Skeletal muscle satellite cell (primary cell): ENCODE measurements at regions not wholly inside any gene's neighbourhood (a gene's known extent, or its start where the extent isn't known, plus 50 kb on each side); places are given as distances from the start of the nearest gene placed in this dataset.

Source experiments
- H3K27me3 ChIP-seq: 2 replicates; pipeline ENCODE4 v1.7.0; 2013; ENCODE audit warnings: low read length; ENCODE audit not compliant: control insufficient read depth, insufficient read depth
- H3K36me3 ChIP-seq: 2 replicates; pipeline ENCODE4 v1.7.0; 2013; ENCODE audit warnings: mild to moderate bottlenecking, control low read depth, low read length; ENCODE audit not compliant: insufficient read depth
- H3K4me1 ChIP-seq: 2 replicates; pipeline ENCODE4 v1.7.0; 2013; ENCODE audit warnings: low read length; ENCODE audit not compliant: control insufficient read depth, insufficient read depth
- H3K4me2 ChIP-seq: 2 replicates; pipeline ENCODE4 v1.7.0; 2013; ENCODE audit warnings: mild to moderate bottlenecking, low read length
- H3K4me3 ChIP-seq: 2 replicates; pipeline ENCODE4 v1.7.0; 2013; ENCODE audit warnings: low read length
- H3K9ac ChIP-seq: 2 replicates; pipeline ENCODE4 v1.7.0; 2013; ENCODE audit warnings: mild to moderate bottlenecking, low read depth, low read length, moderate library complexity
- H3K9me3 ChIP-seq: replicated peaks from 2 replicates; pipeline ENCODE4 v1.7.0; 2013; ENCODE audit warnings: mild to moderate bottlenecking, control low read depth, low read length

GRCh38 chr5:101846496-101846895 lies 449.6 kb downstream of the SLCO4C1 start:
- H3K4me3 ChIP-seq = no peak overlapping the region
- no peaks in the 10 kb centered on the region for H3K4me1 ChIP-seq
- H3K9ac ChIP-seq = no peak overlapping the region
- no peak overlapping the region for H3K4me2 ChIP-seq
- no peaks in the 10 kb centered on the region for H3K27me3 ChIP-seq
- no peaks in the 10 kb centered on the region for H3K9me3 ChIP-seq
- no peaks in the 10 kb centered on the region for H3K36me3 ChIP-seq

- Histone ChIP-seq H3K27me3 (no peaks in the 10 kb centered on the region), H3K36me3 (no peaks in the 10 kb centered on the region), H3K4me1 (no peaks in the 10 kb centered on the region), H3K9ac (no peak overlapping the region), H3K9me3 (no peaks in the 10 kb centered on the region), H3K4me2 (no peak overlapping the region), H3K4me3 (no peak overlapping the region)
These were observed 453.0 kb downstream of the SLCO4C1 start for GRCh38 chr5:101843055-101843454.

GRCh38 chr5:101838435-101838834 lies 457.6 kb downstream of the SLCO4C1 start:
- H3K4me2 ChIP-seq = no peak overlapping the region
- H3K4me1 ChIP-seq = no peaks in the 10 kb centered on the region
- no peaks in the 10 kb centered on the region for H3K36me3 ChIP-seq
- no peaks in the 10 kb centered on the region for H3K27me3 ChIP-seq
- no peaks in the 10 kb centered on the region for H3K9me3 ChIP-seq
- no peak overlapping the region for H3K9ac ChIP-seq
- no peak overlapping the region for H3K4me3 ChIP-seq

- H3K9ac ChIP-seq = no peak overlapping the region
- H3K4me2 ChIP-seq = no peak overlapping the region
- H3K36me3 ChIP-seq = no peaks in the 10 kb centered on the region
- H3K9me3 ChIP-seq = no peaks in the 10 kb centered on the region
- no peaks in the 10 kb centered on the region for H3K27me3 ChIP-seq
- H3K4me3 ChIP-seq = no peak overlapping the region
- no peaks in the 10 kb centered on the region for H3K4me1 ChIP-seq
These were observed 466.8 kb downstream of the SLCO4C1 start for GRCh38 chr5:101829255-101829654.

- Histone ChIP-seq H3K4me1 (no peaks in the 10 kb centered on the region), H3K4me3 (no peak overlapping the region), H3K4me2 (no peak overlapping the region), H3K9ac (no peak overlapping the region), H3K27me3 (no peaks in the 10 kb centered on the region), H3K9me3 (no peaks in the 10 kb centered on the region), H3K36me3 (no peaks in the 10 kb centered on the region)
These were observed 484.6 kb downstream of the SLCO4C1 start for GRCh38 chr5:101811466-101811865.

- H3K9me3 ChIP-seq = no peaks in the 10 kb centered on the region
- H3K36me3 ChIP-seq = no peaks in the 10 kb centered on the region
- no peaks in the 10 kb centered on the region for H3K27me3 ChIP-seq
- H3K4me2 ChIP-seq = no peak overlapping the region
- H3K4me1 ChIP-seq = no peaks in the 10 kb centered on the region
- H3K4me3 ChIP-seq = no peak overlapping the region
- H3K9ac ChIP-seq = no peak overlapping the region
These were observed 489.7 kb downstream of the SLCO4C1 start for GRCh38 chr5:101806410-101806809.

GRCh38 chr5:101796427-101796826 lies 499.7 kb downstream of the SLCO4C1 start:
- H3K4me3 ChIP-seq = no peak overlapping the region
- H3K27me3 ChIP-seq = no peaks in the 10 kb centered on the region
- H3K4me2 ChIP-seq = no peak overlapping the region
- H3K4me1 ChIP-seq = no peaks in the 10 kb centered on the region
- no peak overlapping the region for H3K9ac ChIP-seq
- H3K36me3 ChIP-seq = no peaks in the 10 kb centered on the region
- H3K9me3 ChIP-seq = no peaks in the 10 kb centered on the region

- no peaks in the 10 kb centered on the region for H3K4me1 ChIP-seq
- no peak overlapping the region for H3K4me2 ChIP-seq
- no peaks in the 10 kb centered on the region for H3K36me3 ChIP-seq
- H3K27me3 ChIP-seq = no peaks in the 10 kb centered on the region
- H3K9me3 ChIP-seq = no peaks in the 10 kb centered on the region
- no peak overlapping the region for H3K9ac ChIP-seq
- H3K4me3 ChIP-seq = no peak overlapping the region
These were observed 507.3 kb downstream of the SLCO4C1 start for GRCh38 chr5:101788797-101789196.

- Histone ChIP-seq H3K4me2 (no peak overlapping the region), H3K27me3 (no peaks in the 10 kb centered on the region), H3K4me3 (no peak overlapping the region), H3K36me3 (no peaks in the 10 kb centered on the region), H3K4me1 (no peaks in the 10 kb centered on the region), H3K9ac (no peak overlapping the region), H3K9me3 (no peaks in the 10 kb centered on the region)
These were observed 511.0 kb downstream of the SLCO4C1 start for GRCh38 chr5:101785090-101785489.

- no peak overlapping the region for H3K9ac ChIP-seq
- no peaks in the 10 kb centered on the region for H3K27me3 ChIP-seq
- H3K9me3 ChIP-seq = no peaks in the 10 kb centered on the region
- no peaks in the 10 kb centered on the region for H3K4me1 ChIP-seq
- H3K4me3 ChIP-seq = peak overlapping the region; percentile 68
- H3K4me2 ChIP-seq = peak overlapping the region; percentile 79
- no peaks in the 10 kb centered on the region for H3K36me3 ChIP-seq
These were observed 512.7 kb downstream of the SLCO4C1 start for GRCh38 chr5:101783241-101784013.

GRCh38 chr5:101782352-101783103 lies 513.6 kb downstream of the SLCO4C1 start:
- Histone ChIP-seq H3K36me3 (no peaks in the 10 kb centered on the region), H3K9ac (no peak overlapping the region), H3K4me1 (no peaks in the 10 kb centered on the region), H3K4me3 (no peak overlapping the region), H3K27me3 (no peaks in the 10 kb centered on the region), H3K4me2 (peak overlapping the region; percentile 79), H3K9me3 (no peaks in the 10 kb centered on the region)

- Histone ChIP-seq H3K4me2 (no peak overlapping the region), H3K4me1 (no peaks in the 10 kb centered on the region), H3K9ac (no peak overlapping the region), H3K36me3 (no peaks in the 10 kb centered on the region), H3K4me3 (no peak overlapping the region), H3K27me3 (no peaks in the 10 kb centered on the region), H3K9me3 (no peaks in the 10 kb centered on the region)
These were observed 545.0 kb downstream of the SLCO4C1 start for GRCh38 chr5:101751105-101751504.
